GM19351 (cell line): ENCODE measurements at regions not wholly inside any gene's neighbourhood (a gene's known extent, or its start where the extent isn't known, plus 50 kb on each side); places are given as distances from the start of the nearest gene placed in this dataset.
"Not testable (repeated sequence)": the region's sequence is repeated elsewhere in the genome, so short reads cannot be mapped to it uniquely, and the experiment has no call there.

Experiments used
- ATAC-seq: cut with Tn5 transposase; IDR thresholded peaks from one replicate; pipeline ENCODE4 v1.9.1; 2021; ENCODE audit warnings: mild to moderate bottlenecking, moderate library complexity; ENCODE audit not compliant: unreplicated experiment

DNA sequence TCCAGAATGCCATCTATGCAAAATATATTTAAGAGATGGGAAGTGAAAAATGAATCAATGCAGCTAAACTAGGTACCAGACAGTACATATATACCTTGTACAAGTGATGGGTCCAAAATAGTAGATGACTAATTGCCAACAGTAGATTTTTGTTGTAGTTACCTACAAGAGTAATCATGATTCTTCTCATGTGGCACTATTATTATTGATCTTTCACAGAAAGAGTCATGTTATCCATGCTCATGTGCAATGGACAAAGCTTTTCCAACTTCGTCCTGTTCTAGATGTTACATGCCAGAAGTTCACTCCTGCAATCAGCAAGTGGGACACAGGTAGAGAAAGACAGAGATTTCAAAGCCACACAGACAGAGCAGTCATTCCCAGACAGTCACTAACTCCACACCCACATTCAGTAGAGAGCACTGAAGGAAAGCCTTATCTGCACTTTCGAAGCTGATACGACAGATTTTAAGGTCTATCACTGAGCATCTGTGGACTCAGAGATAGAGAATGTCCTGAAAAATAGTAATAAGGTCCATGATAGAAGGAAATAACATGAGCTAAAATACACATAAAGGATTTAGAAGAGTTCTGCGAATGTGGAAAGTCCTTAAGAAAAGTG lies 101.6 kb upstream of the ITPRID2 start:
- ATAC-seq, result no peak

DNA sequence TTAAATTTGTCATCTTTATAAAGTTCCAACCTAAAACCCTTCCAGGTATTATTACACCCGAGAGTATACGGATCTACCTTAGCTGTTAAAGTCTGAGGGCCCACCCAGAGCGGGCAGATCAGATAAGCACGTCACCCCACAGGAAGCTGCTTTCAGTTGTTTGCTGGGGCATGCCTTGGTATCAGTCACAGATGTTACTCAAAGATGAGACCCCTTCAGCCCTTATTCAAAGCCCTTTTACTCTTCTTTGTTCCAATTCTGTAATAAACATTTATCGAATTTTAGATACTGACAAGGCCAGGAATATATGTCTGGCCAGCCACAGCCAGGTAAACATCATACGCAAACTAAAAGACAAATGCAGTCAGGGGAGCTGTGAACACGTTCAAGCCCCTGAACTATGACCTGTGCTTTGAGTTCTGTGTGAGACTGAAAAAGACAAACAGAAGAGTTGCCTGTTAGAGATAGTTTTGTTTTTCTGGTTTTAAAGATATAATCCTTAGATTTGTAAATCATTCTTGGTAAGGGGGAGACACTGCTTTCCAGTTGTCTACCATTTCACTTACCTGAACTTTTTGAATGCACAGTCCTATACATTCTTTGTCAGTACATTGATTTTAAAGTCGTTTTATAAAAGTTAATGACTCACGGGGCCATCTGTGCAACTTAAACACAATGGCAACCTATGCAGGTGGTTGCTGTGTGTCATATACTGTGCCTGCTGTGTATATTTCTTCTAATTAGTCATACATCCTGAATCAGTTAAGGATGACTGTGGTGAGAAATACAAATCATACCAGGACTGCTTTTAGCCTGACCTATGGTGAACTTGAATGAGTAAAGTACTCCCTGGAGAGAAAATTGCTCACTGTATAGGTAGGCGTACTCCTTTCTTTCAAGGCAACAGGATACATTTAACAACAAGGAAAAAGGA lies 100.5 kb upstream of the ITPRID2 start:
- peak; percentile 97 for ATAC-seq

DNA sequence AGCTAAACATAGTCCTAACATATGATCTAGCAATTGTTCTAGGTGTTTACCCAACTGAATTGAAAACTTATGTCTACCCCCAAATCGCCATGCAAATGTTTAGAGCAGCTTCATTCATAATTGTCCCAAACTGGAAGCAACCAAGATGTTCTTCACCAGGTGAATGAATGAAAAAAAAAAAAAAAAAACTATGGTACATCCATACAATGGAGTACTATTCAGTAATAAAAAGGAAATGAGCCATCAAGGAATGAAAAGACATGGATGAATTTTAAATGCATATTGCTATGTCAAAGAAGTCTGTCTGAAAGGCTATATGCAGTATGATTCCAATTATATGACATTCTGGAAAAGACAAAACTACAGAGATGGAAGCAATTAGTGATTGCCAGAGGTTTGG lies 98.6 kb upstream of the ITPRID2 start:
- ATAC-seq, result no peak

DNA sequence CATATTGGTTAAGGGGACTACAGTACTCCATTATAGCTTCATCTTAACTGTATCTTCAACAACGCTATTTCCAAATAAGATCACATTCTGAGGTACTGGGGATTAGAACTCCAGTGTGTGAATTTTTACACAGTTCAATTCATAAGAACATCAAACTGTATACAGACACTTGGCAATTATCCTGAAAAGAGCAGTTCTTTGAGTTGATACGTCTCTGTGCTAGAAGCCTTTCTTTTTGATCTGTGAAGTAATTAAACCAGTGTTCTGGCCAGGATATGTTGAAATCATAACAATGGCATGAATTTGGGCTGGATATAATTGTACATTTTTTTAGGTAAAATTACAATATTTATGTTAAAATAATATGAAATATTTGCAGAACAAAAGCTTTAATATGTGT lies 93.5 kb upstream of the ITPRID2 start:
- ATAC-seq, result no peak

DNA sequence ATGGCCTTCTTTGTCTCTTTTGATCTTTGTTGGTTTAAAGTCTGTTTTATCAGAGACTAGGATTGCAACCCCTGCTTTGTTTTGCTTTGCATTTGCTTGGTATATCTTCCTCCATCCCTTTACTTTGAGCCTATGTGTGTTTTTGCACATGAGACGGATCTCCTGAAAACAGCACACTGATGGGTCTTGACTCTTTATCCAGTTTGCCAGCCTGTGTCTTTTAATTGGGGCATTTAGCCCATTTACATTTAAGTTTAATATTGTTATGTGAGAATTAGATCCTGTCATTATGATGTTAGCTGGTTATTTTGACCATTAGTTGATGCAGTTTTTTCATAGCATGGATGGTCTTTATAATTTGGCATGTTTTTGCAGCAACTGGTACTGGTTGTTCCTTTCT lies 89.2 kb upstream of the ITPRID2 start:
- ATAC-seq, result not testable (repeated sequence)

DNA sequence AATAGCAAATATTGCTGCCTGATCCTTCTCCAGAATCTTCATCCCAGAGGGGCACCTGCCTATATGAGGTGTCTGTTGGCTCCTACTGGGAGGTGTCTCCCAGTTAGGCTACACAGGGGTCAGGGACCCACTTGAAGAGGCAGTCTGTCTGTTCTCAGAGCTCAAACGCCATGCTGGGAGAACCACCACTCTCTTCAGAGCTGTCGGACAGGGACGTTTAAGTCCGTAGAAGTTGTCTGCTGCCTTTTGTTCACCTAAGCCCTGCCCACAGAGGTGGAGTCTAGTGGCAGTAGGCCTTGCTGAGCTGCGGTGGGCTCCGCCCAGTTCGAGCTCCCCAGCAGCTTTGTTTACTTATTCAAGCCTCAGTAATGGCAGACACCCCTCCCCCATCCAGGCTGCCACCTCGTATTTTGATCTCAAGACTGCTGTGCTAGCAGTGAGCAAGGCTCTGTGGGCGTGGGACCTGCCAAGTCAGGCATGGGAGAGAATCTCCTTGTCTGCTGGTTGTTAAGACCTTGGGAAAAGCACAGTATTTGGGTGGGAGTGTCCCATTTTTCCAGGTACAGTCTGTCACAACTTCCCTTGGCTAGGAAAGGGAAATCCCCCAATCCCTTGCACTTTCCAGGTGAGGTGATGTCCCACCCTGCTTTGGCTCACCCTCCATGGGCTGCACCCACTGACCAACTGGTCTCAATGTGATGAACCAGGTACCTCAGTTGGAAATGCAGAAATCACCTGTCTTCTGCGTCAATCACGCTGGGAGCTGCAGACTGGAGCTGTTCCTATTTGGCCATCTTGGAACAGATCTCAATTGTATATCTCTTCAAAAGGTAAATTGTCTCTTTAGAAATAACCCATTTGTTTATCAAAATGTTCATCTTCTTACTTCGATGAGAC lies 87.4 kb upstream of the ITPRID2 start:
- not testable (repeated sequence) for ATAC-seq

DNA sequence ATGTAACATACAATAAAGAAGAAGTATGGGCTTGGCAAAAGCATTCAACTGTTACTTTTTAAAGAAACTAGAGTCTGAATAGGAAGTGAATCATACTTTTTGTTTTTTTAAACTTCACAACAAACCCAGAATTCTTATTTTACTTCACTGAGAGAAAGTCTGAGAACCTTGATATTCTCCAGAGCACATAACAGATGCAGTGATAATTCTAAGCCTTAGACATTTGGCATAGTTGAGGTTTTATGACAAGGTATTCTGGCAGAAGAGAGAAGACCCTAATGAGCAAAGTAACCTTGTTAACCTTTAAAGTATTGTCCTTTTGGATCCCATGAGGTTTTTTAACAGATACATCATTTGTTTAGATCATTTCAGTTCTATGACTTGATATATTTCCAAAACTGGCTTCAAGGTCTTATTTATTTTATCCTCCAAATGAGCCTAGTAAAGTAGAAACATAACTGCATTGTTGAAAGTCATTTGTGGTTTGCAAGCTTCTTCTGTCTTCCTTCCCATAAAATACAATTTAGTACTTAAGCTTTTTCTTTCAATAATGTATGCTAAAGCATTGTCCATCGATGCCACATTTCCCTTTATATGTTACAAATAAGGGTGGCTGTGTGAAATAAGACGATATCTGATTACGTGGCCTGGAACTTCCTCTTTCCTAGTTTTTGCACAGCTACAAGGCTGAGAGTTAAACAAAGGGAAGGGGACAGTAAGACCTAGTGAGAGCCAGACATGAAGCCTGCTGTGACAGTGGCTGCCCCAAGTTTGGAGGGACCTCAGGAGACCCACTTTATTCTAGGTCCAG lies 86.1 kb upstream of the ITPRID2 start:
- no peak for ATAC-seq

DNA sequence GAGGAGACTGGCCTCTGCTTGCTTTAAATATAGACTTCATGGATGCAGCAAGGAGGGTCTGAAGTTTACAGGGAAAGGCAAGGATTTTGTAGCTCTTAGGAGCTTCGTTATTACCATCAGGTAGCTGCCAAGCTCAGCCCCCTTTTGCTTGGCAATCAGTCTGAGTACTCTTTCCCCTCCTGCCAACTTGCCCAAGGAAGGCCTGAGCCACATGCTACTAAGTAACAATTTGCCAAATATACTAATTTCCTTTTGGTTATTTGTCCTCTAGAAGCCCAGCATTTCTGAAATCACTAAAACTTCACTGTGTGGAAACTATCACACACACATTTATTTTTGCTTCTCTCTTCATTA lies 85.5 kb upstream of the ITPRID2 start:
- ATAC-seq, result no peak

DNA sequence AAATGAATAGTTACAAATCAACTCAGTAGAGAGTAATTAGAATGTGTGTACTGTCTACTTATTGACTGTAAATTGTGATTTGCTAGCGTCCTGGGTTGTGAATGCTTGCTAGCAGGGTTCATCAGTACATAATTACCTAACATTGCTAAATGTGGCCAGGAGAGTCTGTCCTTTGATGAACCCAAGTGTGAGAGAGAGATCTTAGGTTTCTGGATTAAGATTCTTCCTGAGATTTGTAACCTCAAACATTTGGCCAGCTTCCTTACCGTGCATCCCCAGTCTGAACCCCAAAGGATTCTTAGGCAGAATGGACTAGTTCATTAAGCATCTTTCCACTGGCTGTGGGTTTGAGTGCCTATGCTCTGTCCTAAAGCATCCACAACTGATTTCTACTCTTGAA lies 84.0 kb upstream of the ITPRID2 start:
- no peak for ATAC-seq

DNA sequence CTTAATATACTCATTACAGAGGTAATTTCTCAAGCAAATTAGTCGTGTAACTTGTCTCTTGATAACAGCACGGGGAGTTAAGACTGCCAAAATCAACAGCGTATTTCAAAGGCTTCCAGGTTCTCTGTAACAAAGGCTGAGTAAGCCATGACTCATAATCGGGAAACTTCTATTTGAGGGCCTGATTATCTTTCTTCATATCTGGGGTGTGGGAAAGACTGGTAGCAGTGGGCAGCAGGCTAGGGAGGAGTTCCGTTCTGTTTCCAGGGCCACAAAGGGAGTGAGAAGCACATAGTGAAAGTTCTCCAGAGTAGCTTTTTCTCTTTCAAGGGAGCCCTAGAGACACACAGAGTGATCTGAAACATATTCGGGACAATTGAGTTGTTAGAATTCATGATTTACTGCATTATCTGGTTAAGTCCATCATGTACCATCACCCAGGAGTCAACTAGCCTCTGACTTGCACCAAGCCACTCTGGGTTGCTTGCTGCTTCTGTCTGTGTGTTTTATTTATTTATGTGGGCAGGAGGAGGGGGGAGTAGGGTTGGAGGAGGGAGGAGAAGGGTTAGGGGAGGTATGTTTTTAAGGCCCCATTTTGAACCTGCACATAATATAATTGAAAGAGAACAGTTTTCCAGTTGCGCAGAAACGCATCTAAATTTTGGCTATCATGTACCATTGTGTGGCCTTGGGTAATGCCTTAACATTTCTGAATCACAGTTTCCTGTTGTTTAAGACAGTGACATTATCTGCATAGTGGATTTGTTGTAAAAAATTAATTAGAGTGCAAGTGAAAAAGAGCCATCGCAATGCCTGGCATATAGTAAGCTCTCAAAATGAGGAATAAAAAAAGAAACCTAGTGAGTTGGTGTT lies 80.5 kb upstream of the ITPRID2 start:
- ATAC-seq, result no peak

DNA sequence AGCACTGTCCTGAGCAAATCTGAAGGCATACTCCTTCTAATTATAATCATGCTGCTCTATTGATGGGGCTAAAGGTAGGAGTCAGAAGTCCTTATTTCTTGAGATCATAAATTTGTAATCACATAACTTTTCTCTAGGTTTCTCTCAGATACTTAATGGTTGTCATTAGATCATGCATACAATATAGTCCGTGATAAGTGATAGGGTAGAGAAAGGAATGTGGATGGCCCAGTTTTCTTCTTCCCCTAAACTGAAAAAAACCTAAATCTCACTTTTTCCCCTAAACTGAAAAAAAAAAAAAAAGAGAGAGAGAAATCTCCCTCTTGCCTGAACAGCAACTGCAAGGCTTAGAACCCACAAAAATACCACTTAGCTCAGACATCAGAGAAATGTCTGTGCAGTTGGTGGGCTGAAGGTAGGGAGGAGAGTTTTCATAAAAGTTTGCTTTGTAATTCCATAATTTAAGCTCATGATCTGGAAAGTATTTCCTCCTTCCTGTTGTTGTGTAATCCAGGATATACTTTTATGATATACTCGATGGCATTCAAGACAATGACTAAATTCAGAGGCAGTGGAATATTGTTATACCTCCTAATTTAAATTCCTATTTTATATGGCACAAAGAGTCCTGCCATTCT lies 79.3 kb upstream of the ITPRID2 start:
- no peak for ATAC-seq

DNA sequence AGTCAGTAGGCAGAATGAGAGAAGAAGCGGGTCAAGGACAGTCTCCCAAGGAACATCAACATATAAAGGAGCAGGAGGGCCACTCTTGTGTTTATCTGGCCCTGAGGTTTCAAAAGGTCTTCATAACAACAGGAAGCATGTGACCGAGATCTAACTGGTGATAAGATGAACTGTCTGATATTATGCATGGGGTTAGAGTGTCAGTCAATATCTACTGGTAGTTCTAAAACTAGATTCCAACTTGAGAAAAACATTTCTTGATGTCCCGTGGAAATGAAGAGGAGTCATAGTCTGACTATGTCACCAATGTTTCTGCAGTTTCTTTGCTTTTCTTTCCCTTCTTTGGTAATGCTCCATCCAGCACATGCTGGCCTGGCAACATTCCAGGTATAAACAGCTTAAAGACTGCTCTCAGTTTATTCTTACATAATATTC lies 77.5 kb upstream of the ITPRID2 start:
- no peak for ATAC-seq

DNA sequence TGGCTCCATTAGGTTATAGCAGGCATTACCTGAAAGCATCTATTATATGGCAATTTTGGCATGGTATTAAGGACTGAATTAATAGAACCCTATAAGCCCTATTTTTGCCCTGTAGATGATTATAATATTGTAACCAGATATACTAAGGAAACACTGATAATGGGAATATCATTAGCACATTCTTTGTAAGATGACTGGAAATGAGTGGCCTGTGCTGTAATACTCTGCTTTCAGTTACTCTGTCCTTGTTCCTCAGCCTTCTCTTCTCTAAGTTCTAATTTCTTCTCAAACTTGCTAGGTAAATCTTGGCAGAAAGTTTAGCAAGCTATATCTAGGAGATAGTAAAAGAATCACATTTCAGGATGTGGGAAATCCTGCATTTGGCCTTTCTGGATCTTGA lies 74.0 kb upstream of the ITPRID2 start:
- ATAC-seq, result no peak

DNA sequence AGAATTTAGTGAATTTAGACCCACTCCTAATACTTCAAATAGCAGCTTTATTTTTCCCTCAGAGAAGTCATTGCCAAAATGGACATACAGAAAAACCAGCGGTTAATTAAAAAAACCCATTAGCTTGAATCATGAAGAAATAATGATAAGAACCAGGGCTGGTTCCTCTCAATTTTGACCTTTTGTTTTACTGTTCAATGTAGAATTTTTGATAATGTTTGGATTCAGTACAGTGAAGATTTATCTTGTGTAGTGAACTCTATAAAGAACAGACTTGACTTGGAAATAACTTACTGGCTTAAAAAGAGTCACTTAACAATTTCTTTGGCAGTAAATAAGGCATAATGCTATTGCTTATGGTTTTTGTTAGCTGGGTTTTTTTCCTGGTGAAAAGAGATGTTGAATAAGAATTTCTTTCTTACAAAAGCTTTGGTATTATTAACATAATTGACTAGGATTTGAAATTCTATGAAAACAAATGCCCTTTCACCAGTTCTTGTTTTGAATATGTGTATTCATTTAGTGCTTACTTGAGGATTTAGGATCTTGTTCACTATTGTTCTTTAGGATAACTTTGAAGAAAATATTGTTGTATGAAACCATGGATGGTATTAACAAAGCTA lies 73.4 kb upstream of the ITPRID2 start:
- ATAC-seq, result no peak

DNA sequence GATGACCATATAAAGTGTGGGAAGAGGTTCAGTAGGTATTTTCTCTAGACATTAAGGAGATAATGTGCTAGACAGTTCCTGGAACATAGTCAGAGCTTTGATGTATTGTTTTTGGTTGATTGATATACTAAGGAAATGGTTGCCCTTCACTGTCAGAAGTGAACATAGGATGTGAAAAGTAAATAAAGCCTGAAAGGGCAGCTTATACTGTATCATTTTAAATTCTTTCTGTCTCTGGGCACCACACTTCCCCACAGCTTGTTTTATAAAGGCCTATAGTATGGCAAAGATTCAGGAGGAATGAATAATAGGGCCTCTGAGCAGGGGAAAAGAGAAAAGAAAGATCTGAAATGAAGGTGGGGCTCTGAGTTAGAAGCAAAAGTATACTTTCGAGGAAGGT lies 72.7 kb upstream of the ITPRID2 start:
- ATAC-seq, result no peak

DNA sequence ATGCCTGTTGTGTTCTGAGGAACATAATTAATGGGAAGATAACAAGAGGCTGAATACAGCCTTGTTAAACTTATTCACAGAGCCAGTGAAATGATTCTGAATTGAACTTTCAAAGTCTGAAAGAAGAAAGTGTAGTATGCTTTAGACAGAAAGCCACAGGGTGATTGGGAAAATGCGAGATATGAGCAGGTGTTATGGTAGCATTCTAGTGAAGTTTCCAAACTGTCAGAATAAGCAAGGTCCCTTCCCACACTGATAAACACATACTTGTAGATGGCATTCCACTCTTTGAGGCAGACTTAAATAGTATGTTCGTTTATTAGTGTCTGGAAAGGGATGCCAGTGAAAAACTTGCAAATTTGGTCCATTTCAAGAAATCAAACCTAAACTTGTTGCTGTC lies 70.5 kb upstream of the ITPRID2 start:
- ATAC-seq, result no peak

DNA sequence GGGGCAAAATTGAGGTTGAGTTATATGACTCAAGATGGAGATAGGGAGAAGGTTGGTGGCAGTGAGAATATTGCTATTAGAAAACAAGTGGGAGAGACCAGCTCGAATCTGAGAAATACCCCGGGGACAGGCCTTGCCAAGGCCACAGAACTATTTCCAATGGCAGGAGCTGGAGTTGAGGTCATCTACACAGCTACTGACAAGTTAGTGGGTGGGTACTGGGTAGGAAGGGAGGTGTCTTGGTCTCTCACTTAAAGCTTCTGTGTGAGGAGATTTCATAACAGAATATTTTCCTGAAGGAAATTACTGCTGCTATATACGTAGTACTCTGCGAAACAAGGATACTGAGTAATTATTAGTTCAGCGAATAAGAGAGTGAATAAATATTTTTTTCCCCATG lies 69.4 kb upstream of the ITPRID2 start:
- ATAC-seq, result no peak

DNA sequence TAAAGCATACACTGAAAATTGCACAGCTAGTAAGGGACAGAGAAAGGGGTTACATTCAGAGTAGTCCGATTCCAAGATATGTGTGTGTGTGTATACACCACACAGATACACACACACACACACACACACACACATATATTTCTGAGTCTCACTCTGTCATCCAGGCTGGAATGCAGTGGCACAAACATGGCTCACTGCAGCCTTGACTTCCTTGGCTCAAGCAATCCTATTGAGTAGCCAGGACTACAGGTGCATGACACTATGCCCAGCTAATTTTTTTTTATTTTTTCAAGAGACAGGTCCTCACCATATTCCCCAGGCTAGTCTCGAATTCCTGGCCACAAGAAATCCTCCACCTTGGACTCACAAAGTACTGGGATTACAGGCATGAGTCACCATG lies 68.1 kb upstream of the ITPRID2 start:
- no peak for ATAC-seq
